Astrocyte (in vitro differentiated cells and primary cell): ENCODE measurements at regions not wholly inside any gene's neighbourhood (a gene's known extent, or its start where the extent isn't known, plus 50 kb on each side); places are given as distances from the start of the nearest gene placed in this dataset.

ENCODE experiments used
- EZH2 ChIP-seq: IDR thresholded peaks from 2 replicates; pipeline ENCODE4 v1.6.1; 2012; ENCODE audit warnings: mild to moderate bottlenecking, low read length, inconsistent platforms; ENCODE audit not compliant: insufficient read depth
- TF ChIP-seq, protein P1 (sequence below): IDR thresholded peaks from 2 replicates; pipeline ENCODE4 v1.5.1; 2011; ENCODE audit warnings: low read depth, mild to moderate bottlenecking, inconsistent platforms, low read length, moderate library complexity; ENCODE audit not compliant: insufficient read depth

DNA sequence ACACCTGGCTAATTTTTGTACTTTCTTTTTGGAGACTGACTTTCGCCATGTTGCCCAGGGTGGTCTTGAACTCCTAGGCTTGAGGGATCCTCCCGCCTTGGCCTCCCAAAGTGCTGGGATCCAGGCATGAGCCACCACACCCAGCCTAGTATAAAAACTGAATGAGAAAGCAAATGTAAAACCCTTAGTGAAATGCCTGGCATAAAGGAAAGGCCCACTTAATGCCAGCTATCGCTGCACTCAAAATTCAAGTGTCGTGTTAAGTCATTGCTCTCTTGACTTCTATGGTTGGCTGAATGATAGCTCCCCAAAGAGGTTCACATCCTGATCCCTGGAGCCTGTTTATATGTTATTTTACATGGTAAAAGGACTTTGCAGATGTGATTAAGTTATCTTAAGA lies 54.4 kb upstream of the PNRC1 start:
- TF ChIP-seq, protein P1, sequence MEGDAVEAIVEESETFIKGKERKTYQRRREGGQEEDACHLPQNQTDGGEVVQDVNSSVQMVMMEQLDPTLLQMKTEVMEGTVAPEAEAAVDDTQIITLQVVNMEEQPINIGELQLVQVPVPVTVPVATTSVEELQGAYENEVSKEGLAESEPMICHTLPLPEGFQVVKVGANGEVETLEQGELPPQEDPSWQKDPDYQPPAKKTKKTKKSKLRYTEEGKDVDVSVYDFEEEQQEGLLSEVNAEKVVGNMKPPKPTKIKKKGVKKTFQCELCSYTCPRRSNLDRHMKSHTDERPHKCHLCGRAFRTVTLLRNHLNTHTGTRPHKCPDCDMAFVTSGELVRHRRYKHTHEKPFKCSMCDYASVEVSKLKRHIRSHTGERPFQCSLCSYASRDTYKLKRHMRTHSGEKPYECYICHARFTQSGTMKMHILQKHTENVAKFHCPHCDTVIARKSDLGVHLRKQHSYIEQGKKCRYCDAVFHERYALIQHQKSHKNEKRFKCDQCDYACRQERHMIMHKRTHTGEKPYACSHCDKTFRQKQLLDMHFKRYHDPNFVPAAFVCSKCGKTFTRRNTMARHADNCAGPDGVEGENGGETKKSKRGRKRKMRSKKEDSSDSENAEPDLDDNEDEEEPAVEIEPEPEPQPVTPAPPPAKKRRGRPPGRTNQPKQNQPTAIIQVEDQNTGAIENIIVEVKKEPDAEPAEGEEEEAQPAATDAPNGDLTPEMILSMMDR = no peak
- no peak for TF ChIP-seq EZH2
